HAP-1 (cell line): ENCODE measurements at regions not wholly inside any gene's neighbourhood (a gene's known extent, or its start where the extent isn't known, plus 50 kb on each side); places are given as distances from the start of the nearest gene placed in this dataset.

Experiments used
- DNase-seq, 2 experiments: peaks; one replicate each; pipeline ENCODE4 v3.0.0-alpha.2; 2016 to 2020; ENCODE audit warnings: low spot score in 2 of 2
- H3K27me3 ChIP-seq: fragments of 250-450 bp; sonication (Bioruptor Pico); 2 replicates; pipeline ENCODE4 v1.5.1; 2020; ENCODE audit warnings: low read depth, mild to moderate bottlenecking, moderate library complexity
- H3K36me3 ChIP-seq: fragments of 250-450 bp; sonication (Bioruptor Pico); replicated peaks from 2 replicates; pipeline ENCODE4 v1.5.1; 2020; ENCODE audit warnings: mild to moderate bottlenecking
- H3K4me1 ChIP-seq: fragments of 250-450 bp; sonication (Bioruptor Pico); 2 replicates; pipeline ENCODE4 v1.5.1; 2020; ENCODE audit warnings: mild to moderate bottlenecking
- H3K4me3 ChIP-seq: fragments of 250-450 bp; sonication (Bioruptor Pico); 2 replicates; pipeline ENCODE4 v1.5.1; 2020; ENCODE audit warnings: mild to moderate bottlenecking, moderate library complexity
- H3K9me3 ChIP-seq: fragments of 250-450 bp; sonication (Bioruptor Pico); 2 replicates; pipeline ENCODE4 v1.5.1; 2020; ENCODE audit warnings: mild to moderate bottlenecking, moderate library complexity
- in situ Hi-C: fragments of 300-500 bp; cut with MboI; formaldehyde crosslinking; loops from 3 replicates; pipeline ENCODE4 v1.14.3; 2020; ENCODE audit warnings: low sequenced_read_pairs, inconsistent platforms, mixed read lengths

DNA sequence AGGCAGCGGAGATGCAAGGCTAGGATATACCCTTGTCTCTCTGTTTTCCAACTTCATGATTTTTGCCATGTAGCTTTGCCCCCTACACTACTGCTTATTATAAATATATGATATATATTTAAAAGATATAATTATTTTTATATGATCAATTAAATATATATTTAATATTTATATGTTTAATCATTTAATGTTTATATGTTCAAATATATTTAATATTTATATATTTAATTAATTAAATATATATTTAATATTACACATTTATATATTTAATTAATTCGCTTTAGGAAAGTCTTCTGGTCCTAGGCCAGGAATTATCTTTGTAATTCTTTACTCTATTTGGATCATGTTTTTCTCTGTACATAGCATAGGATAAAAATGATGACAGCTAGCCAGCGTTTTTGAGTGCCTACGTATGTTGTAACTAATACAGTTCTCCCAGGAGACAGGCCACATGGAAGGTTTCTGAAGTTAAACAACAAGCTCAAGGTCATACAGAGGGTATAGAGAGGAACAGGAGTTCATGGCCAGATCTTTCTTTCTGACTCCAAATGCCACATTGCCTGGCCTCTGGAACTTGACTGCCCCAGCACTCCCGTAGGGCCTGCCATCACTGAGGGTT, 192.5 kb downstream of the KCNA5 start:
- no peaks in the 10 kb centered on the region for H3K27me3 ChIP-seq
- in situ Hi-C loops = no loop called here
- no peak for DNase-seq
- no peaks in the 10 kb centered on the region for H3K4me1 ChIP-seq
- no peak overlapping the region for H3K4me3 ChIP-seq
- no peaks in the 10 kb centered on the region for H3K9me3 ChIP-seq
- H3K36me3 ChIP-seq = no peaks in the 10 kb centered on the region

- no peaks in the 10 kb centered on the region for H3K27me3 ChIP-seq
- H3K36me3 ChIP-seq = no peaks in the 10 kb centered on the region
- no peak overlapping the region for H3K4me3 ChIP-seq
- H3K9me3 ChIP-seq = no peaks in the 10 kb centered on the region
- H3K4me1 ChIP-seq = no peaks in the 10 kb centered on the region
- in situ Hi-C loops = no loop called here
- DNase-seq = no peak
Observed at GRCh38 chr12:5242440-5242839, 189.5 kb upstream of the NTF3 start.

GRCh38 chr12:5243014-5243413, 188.9 kb upstream of the NTF3 start:
- no peak overlapping the region for H3K4me3 ChIP-seq
- no peaks in the 10 kb centered on the region for H3K36me3 ChIP-seq
- in situ Hi-C loops = no loop called here
- H3K9me3 ChIP-seq = no peaks in the 10 kb centered on the region
- H3K4me1 ChIP-seq = no peaks in the 10 kb centered on the region
- DNase-seq = no peak
- H3K27me3 ChIP-seq = no peaks in the 10 kb centered on the region

DNA sequence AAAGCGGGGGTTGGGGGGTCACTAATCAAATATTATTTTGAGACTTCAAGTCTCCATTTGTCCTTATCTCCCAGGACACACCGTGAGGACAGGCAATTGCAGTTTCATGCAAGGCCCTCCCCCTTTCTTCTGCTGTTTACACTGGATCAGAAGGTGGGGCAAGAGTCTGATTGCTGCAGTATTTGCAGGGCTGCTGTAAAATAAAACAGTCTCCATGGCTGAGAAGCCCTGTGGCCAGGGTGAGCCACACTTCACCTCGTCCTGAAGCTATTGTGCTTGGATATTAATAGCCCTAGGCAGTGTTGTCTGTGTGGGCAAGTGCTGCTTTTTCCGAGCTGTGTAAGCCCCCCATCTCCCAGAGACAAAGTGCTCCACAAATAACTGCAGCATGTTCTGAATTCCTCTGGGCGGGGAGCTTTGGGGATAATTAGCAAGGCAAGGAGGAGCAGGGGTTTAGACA, 187.4 kb upstream of the NTF3 start:
- DNase-seq = no peak
- Histone ChIP-seq H3K36me3 (no peaks in the 10 kb centered on the region), H3K27me3 (no peaks in the 10 kb centered on the region), H3K4me1 (no peaks in the 10 kb centered on the region), H3K9me3 (no peaks in the 10 kb centered on the region), H3K4me3 (no peak overlapping the region)
- in situ Hi-C loops = no loop called here

GRCh38 chr12:5246196-5246595, 185.7 kb upstream of the NTF3 start:
- Histone ChIP-seq H3K27me3 (no peaks in the 10 kb centered on the region), H3K4me1 (no peaks in the 10 kb centered on the region), H3K4me3 (no peak overlapping the region), H3K9me3 (no peaks in the 10 kb centered on the region), H3K36me3 (no peaks in the 10 kb centered on the region)
- no peak for DNase-seq
- in situ Hi-C loops = no loop called here

DNA sequence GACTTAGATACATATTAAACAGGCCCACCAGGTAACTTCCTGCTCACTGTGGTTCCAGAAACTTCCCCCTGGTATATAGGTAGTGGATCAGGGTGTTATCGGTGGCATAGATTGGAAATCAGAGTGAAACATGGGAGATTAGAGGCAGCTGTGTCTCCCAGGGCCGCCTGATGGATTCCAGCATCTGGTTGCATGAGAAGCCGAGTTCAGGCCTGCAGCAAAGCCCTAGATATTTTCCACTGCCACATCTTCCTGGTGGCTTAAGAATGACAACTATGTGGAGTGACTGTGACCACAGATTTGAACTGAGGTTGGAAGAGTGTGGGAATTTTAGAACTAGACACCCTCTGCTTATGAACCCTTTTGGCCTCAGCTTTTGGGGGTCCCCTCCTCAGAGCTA, 184.8 kb upstream of the NTF3 start:
- H3K9me3 ChIP-seq = no peaks in the 10 kb centered on the region
- no peak overlapping the region for H3K4me3 ChIP-seq
- H3K36me3 ChIP-seq = no peaks in the 10 kb centered on the region
- H3K27me3 ChIP-seq = no peaks in the 10 kb centered on the region
- no peaks in the 10 kb centered on the region for H3K4me1 ChIP-seq
- DNase-seq = no peak
- in situ Hi-C loops = no loop called here

- Histone ChIP-seq H3K27me3 (no peaks in the 10 kb centered on the region), H3K36me3 (no peaks in the 10 kb centered on the region), H3K9me3 (no peaks in the 10 kb centered on the region), H3K4me1 (no peaks in the 10 kb centered on the region), H3K4me3 (no peak overlapping the region)
- in situ Hi-C loops = no loop called here
- DNase-seq = no peak
Observed at GRCh38 chr12:5248230-5248629, 183.7 kb upstream of the NTF3 start.

- H3K9me3 ChIP-seq = no peaks in the 10 kb centered on the region
- no peaks in the 10 kb centered on the region for H3K4me1 ChIP-seq
- H3K36me3 ChIP-seq = no peaks in the 10 kb centered on the region
- no peak overlapping the region for H3K4me3 ChIP-seq
- DNase-seq = no peak
- H3K27me3 ChIP-seq = no peaks in the 10 kb centered on the region
- in situ Hi-C loops = no loop called here
Observed at GRCh38 chr12:5248999-5249526, 182.8 kb upstream of the NTF3 start.

DNA sequence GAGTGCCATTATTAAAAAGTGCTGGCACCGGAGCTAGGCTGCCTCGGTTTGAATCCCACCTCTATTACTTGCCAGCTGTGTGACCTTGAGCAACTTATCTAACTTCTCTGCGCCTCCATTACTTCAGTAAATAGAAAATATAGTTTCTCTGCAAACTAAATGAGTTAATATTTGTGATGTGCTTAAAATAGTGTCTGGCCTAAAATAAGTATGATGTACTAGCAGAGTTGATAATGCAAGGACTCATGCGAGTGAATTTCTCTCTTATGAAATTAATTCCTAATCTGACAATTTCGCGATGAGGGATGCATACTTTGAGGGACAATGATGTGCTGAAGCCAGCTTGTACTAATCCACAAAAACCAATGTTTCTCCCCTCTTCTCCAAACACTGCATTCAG, 180.8 kb upstream of the NTF3 start:
- Histone ChIP-seq H3K36me3 (no peaks in the 10 kb centered on the region), H3K4me3 (no peak overlapping the region), H3K9me3 (no peaks in the 10 kb centered on the region), H3K4me1 (no peaks in the 10 kb centered on the region), H3K27me3 (no peaks in the 10 kb centered on the region)
- in situ Hi-C loops = no loop called here
- no peak for DNase-seq

DNA sequence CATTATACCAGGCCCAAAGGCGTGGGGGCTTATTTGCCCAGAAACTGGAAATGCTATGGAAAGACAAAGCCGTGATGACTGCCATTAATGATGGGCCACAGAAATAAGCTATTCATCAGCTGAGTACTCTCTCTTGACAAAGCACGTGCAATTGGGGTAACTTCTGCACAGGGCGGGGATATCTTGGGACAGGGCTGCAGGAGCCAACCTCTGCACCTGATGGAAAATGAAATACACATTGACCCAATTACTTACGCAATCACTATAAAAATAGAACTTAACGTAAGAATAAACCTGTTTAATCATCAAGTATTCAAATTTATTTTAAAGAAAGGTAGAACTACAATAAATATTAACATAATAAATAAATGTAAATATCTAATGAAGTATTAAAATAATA, 180.1 kb upstream of the NTF3 start:
- H3K4me3 ChIP-seq = no peak overlapping the region
- H3K9me3 ChIP-seq = no peaks in the 10 kb centered on the region
- DNase-seq = no peak
- H3K4me1 ChIP-seq = no peaks in the 10 kb centered on the region
- in situ Hi-C loops = no loop called here
- H3K36me3 ChIP-seq = no peaks in the 10 kb centered on the region
- no peaks in the 10 kb centered on the region for H3K27me3 ChIP-seq

GRCh38 chr12:5254703-5255102, 177.2 kb upstream of the NTF3 start:
- no peaks in the 10 kb centered on the region for H3K4me1 ChIP-seq
- DNase-seq = no peak
- no peaks in the 10 kb centered on the region for H3K9me3 ChIP-seq
- no peaks in the 10 kb centered on the region for H3K27me3 ChIP-seq
- in situ Hi-C loops = no loop called here
- no peak overlapping the region for H3K4me3 ChIP-seq
- H3K36me3 ChIP-seq = no peaks in the 10 kb centered on the region

GRCh38 chr12:5257763-5258495, 174.0 kb upstream of the NTF3 start:
- H3K4me1 ChIP-seq = no peaks in the 10 kb centered on the region
- in situ Hi-C loops = no loop called here
- DNase-seq = no peak

DNA sequence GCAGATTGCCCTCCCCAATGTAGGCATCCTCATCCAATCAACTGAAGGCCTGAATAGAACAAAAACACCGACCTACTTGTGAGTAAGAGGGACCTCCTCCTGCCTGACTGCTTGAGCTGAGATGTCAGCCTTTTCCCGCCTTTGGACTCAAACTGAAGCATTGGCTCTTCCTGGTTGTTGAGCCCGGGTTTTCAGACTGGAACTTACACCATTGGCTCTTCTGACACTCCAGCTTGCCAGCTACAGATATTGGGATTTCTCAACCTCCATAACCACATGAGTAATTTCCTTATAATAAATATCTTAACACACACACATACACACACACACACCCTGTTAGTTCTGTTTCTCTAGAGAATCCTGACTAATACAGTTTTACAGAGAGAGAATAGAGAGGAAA, 173.4 kb upstream of the NTF3 start:
- in situ Hi-C loops = no loop called here
- no peak for DNase-seq

More at GRCh38 chr12:5257763-5258495, 174.0 kb upstream of the NTF3 start:
- Histone ChIP-seq H3K27me3 (no peaks in the 10 kb centered on the region), H3K4me3 (no peak overlapping the region), H3K36me3 (no peaks in the 10 kb centered on the region), H3K9me3 (no peaks in the 10 kb centered on the region)

DNA sequence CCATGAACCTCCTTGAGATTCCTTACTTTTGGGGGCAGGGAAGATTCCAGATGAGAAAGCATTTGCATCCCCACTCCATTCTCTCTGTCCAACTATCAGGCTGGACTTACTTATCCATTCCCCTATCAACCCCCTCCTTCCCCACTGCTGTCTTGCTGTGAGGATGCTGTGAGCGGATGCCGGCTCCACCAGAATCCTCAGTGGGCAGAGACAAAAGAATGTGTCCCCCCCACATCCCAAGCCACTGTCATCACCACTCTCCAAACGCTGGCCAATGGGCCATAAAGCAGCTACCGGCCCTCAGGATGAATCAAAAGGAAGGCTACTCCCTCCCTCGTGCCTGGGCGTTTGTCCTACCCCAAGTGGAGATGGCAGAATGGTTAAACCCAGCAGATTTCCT, 173.0 kb upstream of the NTF3 start:
- H3K9me3 ChIP-seq = no peaks in the 10 kb centered on the region
- H3K27me3 ChIP-seq = no peaks in the 10 kb centered on the region
- no peaks in the 10 kb centered on the region for H3K36me3 ChIP-seq
- H3K4me1 ChIP-seq = no peaks in the 10 kb centered on the region
- in situ Hi-C loops = no loop called here
- no peak overlapping the region for H3K4me3 ChIP-seq
- DNase-seq = no peak

More for the DNA sequence above, 173.4 kb upstream of the NTF3 start:
- Histone ChIP-seq H3K9me3 (no peaks in the 10 kb centered on the region), H3K36me3 (no peaks in the 10 kb centered on the region), H3K27me3 (no peaks in the 10 kb centered on the region), H3K4me1 (no peaks in the 10 kb centered on the region), H3K4me3 (no peak overlapping the region)
